ENCODE measurements at regions not wholly inside any gene's neighbourhood (a gene's known extent, or its start where the extent isn't known, plus 50 kb on each side); places are given as distances from the start of the nearest gene placed in this dataset.
"Not testable (repeated sequence)": the region's sequence is repeated elsewhere in the genome, so short reads cannot be mapped to it uniquely, and the experiment has no call there.

DNA sequence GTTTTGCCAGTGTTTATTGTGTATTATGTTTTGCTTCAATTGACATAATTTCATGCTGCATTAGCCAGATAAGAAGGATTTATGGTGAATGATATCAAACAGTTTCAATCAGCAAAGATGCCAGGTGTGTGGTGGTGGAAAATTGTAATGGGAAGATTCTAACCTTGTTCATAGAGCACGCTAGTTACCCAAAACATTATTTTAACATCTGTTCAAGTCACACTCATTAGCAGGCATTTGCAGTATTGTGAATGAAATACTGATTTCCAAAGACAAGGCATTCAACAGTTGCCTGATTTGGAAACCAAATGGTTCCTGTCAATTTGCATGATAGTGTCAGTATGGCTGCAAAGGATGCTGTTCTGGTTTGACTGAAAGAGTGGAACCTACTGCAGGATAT is 129.7 kb downstream of the EPC1 start:
- Histone ChIP-seq H3K27me3 (ENCODE audit: control insufficient read depth, insufficient read depth) (no peaks in the 10 kb centered on the region), H3K9me3 (ENCODE audit: control insufficient read depth, low read length) (no peaks in the 10 kb centered on the region), H3K4me3 (ENCODE audit: low read length) (no peak overlapping the region), H3K27ac (ENCODE audit: low read length) (no peak overlapping the region), H3K4me1 (ENCODE audit: control insufficient read depth, insufficient read depth, low read length) (no peaks in the 10 kb centered on the region)
- WGBS = 75% methylated on average over 1 of the region's 1 CpG
- DNase-seq = no peak
- intact Hi-C loops (cut with DNase I) = no loop called here
- no peak for ATAC-seq

DNA sequence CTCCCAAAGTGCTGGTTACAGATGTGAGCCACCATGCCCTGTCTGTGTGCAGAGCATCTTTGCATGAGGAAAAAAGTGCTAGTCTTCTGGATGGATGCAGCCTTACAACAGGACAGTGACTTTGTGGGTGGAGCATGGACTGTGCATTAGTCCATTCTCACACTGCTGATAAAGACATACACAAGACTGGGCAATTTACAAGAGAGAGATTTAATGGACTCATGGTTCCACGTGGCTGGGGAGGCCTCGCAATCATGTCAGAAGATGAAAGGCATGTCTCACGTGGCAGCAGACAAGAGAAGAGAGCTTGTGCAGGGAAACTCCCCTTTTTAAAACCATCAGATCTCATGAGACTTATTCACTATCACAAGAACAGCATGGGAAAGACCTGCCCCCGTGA is 133.1 kb downstream of the EPC1 start:
- DNase-seq; H3K27me3 ChIP-seq (ENCODE audit: control insufficient read depth, insufficient read depth); H3K4me3 ChIP-seq (ENCODE audit: low read length); intact Hi-C loops (cut with DNase I); H3K9me3 ChIP-seq (ENCODE audit: control insufficient read depth, low read length); H3K4me1 ChIP-seq (ENCODE audit: control insufficient read depth, insufficient read depth, low read length); ATAC-seq; H3K27ac ChIP-seq (ENCODE audit: low read length): not testable (repeated sequence)
- WGBS = 43% methylated on average over 4 of the region's 4 CpGs

DNA sequence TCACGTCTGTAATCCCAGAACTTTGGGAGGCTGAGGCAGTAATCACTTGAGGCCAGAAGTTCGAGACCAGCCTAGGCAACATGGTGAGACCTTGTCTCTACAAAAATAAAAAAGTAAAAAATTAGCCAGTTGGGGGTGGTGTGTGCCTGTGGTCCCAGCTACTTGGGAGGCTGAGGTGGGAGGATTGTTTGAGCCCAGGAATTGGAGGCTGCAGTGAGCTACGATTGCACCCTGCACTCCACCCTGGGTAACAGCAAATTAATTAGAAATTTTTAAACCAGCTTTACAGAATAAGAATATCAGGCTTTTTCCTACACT is 136.0 kb downstream of the EPC1 start:
- 64% methylated on average over 3 of the region's 3 CpGs for WGBS
- ATAC-seq = no peak
- no peaks in the 10 kb centered on the region for H3K9me3 ChIP-seq (ENCODE audit: control insufficient read depth, low read length)
- no peak overlapping the region for H3K27ac ChIP-seq (ENCODE audit: low read length)
- no peaks in the 10 kb centered on the region for H3K4me1 ChIP-seq (ENCODE audit: control insufficient read depth, insufficient read depth, low read length)
- H3K4me3 ChIP-seq (ENCODE audit: low read length) = no peak overlapping the region
- H3K27me3 ChIP-seq (ENCODE audit: control insufficient read depth, insufficient read depth) = no peaks in the 10 kb centered on the region
- DNase-seq = no peak
- intact Hi-C loops (cut with DNase I) = no loop called here

DNA sequence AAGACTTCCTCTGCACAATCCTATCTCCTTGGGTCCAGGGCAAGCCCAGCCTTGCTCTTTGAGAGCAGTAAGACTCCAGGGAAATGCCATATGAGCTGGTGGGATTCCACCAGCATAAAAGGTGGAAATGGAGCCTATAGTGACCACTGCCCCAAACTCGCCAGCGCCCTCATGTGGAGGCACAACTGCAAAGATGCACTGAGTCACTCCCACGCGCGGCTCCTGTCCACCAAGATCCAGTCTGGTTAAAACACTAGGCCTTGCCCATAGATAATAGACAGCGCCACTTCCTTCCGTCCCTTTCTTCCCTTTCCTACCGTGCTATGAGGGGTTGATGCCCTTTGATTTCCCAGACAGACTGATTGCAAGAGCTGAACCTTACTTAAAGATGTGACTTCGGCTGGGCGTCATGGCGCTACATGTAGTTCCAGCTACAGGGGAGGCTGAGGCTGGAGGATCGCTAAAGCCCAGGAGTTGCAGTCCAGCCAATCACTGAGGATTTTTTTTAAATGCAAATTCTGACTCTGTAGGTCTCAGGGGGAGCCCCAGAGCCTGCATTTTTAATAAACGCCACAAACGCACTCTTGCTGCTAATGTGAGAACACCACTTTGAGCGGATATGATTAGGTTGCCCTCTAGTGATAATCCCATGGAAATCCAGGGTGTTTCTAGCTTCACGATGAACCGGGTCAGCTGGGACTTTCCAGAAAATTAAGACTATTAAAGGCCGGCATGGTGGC is 136.5 kb downstream of the EPC1 start:
- no peaks in the 10 kb centered on the region for H3K4me1 ChIP-seq (ENCODE audit: control insufficient read depth, insufficient read depth, low read length)
- intact Hi-C loops (cut with DNase I) = no loop called here
- 62% methylated on average over 18 of the region's 18 CpGs for WGBS
- no peaks in the 10 kb centered on the region for H3K27me3 ChIP-seq (ENCODE audit: control insufficient read depth, insufficient read depth)
- no peak overlapping the region for H3K4me3 ChIP-seq (ENCODE audit: low read length)
- no peaks in the 10 kb centered on the region for H3K9me3 ChIP-seq (ENCODE audit: control insufficient read depth, low read length)
- ATAC-seq (peak; percentile 61), DNase-seq (peak in 1 of 3 donors; percentile 19)
- no peak overlapping the region for H3K27ac ChIP-seq (ENCODE audit: low read length)

DNA sequence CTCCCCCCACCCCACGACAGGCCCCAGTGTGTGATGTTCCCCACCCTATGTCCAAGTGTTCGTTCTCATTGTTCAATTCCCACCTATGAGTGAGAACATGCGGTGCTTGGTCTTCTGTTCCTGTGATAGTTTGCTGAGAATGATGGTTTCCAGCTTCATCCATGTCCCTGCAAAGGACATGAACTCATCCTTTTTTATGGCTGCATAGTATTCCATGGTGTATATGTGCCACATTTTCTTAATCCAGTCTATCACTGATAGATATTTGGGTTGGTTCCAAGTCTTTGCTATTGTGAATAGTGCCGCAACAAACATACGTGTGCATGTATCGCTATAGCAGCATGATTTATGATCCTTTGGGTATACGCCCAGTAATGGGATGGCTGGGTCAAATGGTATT is 139.0 kb downstream of the EPC1 start:
- ATAC-seq; intact Hi-C loops (cut with DNase I): not testable (repeated sequence)
- 88% methylated on average over 7 of the region's 7 CpGs for WGBS

DNA sequence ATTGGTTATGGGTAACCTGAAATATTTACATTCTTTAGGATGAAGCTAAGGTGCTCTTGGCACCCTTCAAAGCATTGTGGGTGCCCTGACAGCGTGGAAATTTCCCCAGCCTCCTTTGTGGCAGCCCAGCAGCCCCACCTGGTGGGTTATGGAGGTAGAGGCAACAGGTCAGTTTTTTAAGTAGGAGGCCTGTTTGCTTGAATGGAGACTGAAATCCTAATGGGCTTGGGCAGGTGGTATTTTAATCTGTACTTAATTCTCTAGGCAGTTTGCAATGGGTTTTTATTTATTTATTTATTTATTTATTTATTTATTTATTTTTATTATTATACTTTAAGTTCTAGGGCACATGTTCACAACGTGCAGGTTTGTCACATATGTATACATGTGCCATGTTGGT is 139.4 kb downstream of the EPC1 start:
- Histone ChIP-seq H3K4me1 (ENCODE audit: control insufficient read depth, insufficient read depth, low read length) (no peaks in the 10 kb centered on the region), H3K9me3 (ENCODE audit: control insufficient read depth, low read length) (no peaks in the 10 kb centered on the region), H3K27me3 (ENCODE audit: control insufficient read depth, insufficient read depth) (no peaks in the 10 kb centered on the region), H3K27ac (ENCODE audit: low read length) (no peak overlapping the region), H3K4me3 (ENCODE audit: low read length) (no peak overlapping the region)
- 59% methylated on average over 2 of the region's 2 CpGs for WGBS
- DNase-seq (peak in 2 of 3 donors; percentile 39 to 63), ATAC-seq (peak in 1 of 2 donors; percentile 50)
- intact Hi-C loops (cut with DNase I) = no loop called here

More for the DNA sequence above, 139.0 kb downstream of the EPC1 start:
- not testable (repeated sequence) for DNase-seq; H3K4me1 ChIP-seq (ENCODE audit: control insufficient read depth, insufficient read depth, low read length); H3K9me3 ChIP-seq (ENCODE audit: control insufficient read depth, low read length); H3K27ac ChIP-seq (ENCODE audit: low read length); H3K27me3 ChIP-seq (ENCODE audit: control insufficient read depth, insufficient read depth); H3K4me3 ChIP-seq (ENCODE audit: low read length)

DNA sequence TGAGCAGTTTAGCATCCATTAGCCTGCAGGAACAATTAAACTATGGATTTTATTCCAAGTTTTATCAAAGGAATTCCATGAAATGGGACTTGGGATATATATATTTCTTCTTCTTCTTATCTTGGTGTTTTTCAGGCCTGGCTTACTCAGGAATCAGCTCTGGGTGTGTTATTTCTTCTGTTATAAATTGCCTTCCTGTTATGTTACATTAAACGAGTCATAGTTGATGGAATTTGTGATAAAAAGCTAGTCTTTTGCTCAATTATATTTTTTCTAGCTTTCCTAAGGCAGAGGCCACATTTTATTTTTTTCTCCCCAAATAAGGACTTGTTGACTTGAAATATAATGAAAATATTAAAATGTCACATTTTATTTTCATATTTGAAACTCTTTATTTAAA is 141.3 kb downstream of the EPC1 start:
- Histone ChIP-seq H3K4me3 (ENCODE audit: low read length) (no peak overlapping the region), H3K27me3 (ENCODE audit: control insufficient read depth, insufficient read depth) (no peaks in the 10 kb centered on the region), H3K9me3 (ENCODE audit: control insufficient read depth, low read length) (no peaks in the 10 kb centered on the region), H3K27ac (ENCODE audit: low read length) (no peak overlapping the region), H3K4me1 (ENCODE audit: control insufficient read depth, insufficient read depth, low read length) (no peaks in the 10 kb centered on the region)
- intact Hi-C loops (cut with DNase I) = no loop called here
- ATAC-seq = no peak
- no peak for DNase-seq
- WGBS = 14% methylated on average over 1 of the region's 1 CpG

DNA sequence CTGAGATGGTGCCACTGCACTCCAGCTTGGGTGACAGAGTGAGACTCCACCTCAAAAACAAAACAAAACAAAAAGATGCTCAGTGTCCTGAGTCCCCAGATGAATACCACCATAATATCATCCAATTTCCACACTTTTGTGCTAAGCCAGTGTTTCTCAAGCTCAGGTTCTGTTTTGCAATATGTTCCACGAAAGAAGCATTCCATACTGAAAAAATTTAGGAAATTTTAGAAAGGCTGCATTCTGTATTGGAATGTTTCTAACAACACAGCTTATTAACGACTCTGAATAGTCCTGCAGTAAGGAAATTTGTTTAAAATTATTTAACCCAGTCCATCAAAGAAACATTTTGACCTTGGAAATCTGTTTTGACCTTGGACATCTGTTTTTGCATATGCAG is 142.4 kb downstream of the EPC1 start:
- DNase-seq (no peak), ATAC-seq (no peak)
- H3K27ac ChIP-seq (ENCODE audit: low read length) = no peak overlapping the region
- H3K9me3 ChIP-seq (ENCODE audit: control insufficient read depth, low read length) = no peaks in the 10 kb centered on the region
- 82% methylated on average over 2 of the region's 2 CpGs for WGBS
- no peaks in the 10 kb centered on the region for H3K4me1 ChIP-seq (ENCODE audit: control insufficient read depth, insufficient read depth, low read length)
- H3K27me3 ChIP-seq (ENCODE audit: control insufficient read depth, insufficient read depth) = no peaks in the 10 kb centered on the region
- H3K4me3 ChIP-seq (ENCODE audit: low read length) = no peak overlapping the region
- intact Hi-C loops (cut with DNase I) = no loop called here

DNA sequence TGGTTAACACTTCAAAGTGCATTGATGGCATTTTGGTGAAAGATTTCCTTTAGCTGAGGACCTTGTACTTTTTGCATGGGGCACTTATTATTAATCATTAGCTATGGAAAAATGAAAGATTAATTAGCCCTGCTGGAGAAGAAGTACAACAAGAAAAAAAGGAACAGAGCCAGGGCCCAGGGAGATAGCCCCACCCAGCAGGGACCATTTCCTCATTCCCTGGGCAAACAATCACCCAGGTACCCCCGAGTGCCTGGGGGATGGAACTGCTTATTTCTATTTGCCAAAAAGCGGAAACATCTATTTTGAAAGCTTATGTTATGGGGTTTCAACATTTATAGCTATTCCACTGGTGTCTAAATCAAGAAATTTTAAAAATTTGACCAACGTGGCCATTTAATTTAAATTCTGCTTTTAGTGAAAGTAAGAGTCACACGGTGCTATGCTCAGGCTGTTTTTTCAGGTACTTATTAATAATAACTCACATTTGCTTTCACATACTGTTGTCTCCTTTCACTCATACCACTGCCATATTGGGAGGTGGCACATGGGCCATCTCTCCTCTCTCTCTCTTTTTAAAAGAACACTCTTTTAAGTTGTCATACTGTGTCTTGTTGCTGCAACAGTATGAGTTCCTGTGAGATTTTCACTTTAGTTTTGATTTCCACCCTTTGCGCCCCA is 143.6 kb upstream of the KIF5B start:
- intact Hi-C loops (cut with DNase I) = loop anchor here in 1 of 4 donors (10.0 kb wide), 1 partner anchor 165 kb away; no protein-coding TSS in a partner anchor
- peak in 1 of 3 donors; percentile 56 for DNase-seq
- Histone ChIP-seq H3K4me3 (ENCODE audit: low read length) (no peak overlapping the region), H3K4me1 (ENCODE audit: control insufficient read depth, insufficient read depth, low read length) (no peaks in the 10 kb centered on the region), H3K27me3 (ENCODE audit: control insufficient read depth, insufficient read depth) (no peaks in the 10 kb centered on the region), H3K9me3 (ENCODE audit: control insufficient read depth, low read length) (no peaks in the 10 kb centered on the region), H3K27ac (ENCODE audit: low read length) (no peak overlapping the region)
- no peak for ATAC-seq
- 71% methylated on average over 5 of the region's 5 CpGs for WGBS

DNA sequence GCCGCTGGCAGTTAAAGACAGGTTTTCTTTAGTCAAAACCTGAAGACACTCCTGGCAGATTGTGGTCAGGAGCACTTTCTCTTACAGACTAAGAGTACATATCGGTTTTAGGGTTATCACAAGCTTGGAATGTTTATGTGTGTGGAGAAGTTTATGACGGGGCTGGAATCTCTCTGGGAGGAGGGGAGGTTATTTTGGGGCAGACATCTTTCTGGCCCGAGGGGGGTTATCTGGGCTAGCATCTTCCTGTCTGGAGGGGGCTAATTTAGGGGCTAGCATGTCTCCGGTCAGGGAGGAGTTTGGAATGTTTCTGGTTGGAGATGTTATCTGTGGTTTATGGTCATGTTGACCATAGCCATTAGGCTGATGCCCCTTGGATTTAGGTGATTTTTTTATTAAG is 141.2 kb upstream of the KIF5B start:
- Histone ChIP-seq H3K4me3 (ENCODE audit: low read length) (no peak overlapping the region), H3K27ac (ENCODE audit: low read length) (no peak overlapping the region), H3K27me3 (ENCODE audit: control insufficient read depth, insufficient read depth) (no peaks in the 10 kb centered on the region), H3K9me3 (ENCODE audit: control insufficient read depth, low read length) (no peaks in the 10 kb centered on the region), H3K4me1 (ENCODE audit: control insufficient read depth, insufficient read depth, low read length) (no peaks in the 10 kb centered on the region)
- ATAC-seq (no peak), DNase-seq (no peak)
- 42% methylated on average over 5 of the region's 5 CpGs for WGBS
- intact Hi-C loops (cut with DNase I) = loop anchor here in 1 of 4 donors (10.0 kb wide), 1 partner anchor 167 kb away; no protein-coding TSS in a partner anchor

DNA sequence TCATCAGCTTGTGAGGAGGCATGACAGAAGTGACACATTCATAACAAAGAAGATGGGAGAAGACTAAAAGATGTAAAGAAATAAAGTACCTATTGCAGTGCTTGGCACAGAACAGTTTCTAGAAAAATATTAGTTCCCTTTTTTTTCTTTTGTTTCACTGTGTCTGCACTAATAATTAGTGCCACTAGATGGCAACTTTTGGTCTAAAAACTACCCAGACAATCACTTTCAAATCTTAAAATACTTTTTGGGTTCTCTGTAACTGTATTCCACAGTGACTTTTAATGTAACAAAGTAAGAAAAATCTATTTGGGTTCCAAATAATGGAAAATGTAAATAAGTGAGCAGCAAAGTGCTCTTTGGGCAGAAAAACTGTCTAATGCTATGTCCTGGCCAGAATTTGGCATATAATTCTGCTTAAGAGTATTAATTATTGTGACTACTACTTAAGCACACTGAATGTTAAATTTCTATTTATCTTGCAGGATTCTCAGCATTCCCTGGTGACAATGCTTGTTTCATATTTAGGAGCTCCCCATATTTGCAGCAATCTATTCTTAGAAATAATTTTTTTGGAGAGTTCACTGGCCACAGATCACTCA is 134.8 kb upstream of the KIF5B start:
- intact Hi-C loops (cut with DNase I) = loop anchor here in 2 of 4 donors (5.0 to 10.0 kb wide), 2 partner anchors 174 to 176 kb away; no protein-coding TSS in a partner anchor
- Histone ChIP-seq H3K9me3 (ENCODE audit: control insufficient read depth, low read length) (no peaks in the 10 kb centered on the region), H3K27me3 (ENCODE audit: control insufficient read depth, insufficient read depth) (no peaks in the 10 kb centered on the region), H3K27ac (ENCODE audit: low read length) (no peak overlapping the region), H3K4me3 (ENCODE audit: low read length) (no peak overlapping the region), H3K4me1 (ENCODE audit: control insufficient read depth, insufficient read depth, low read length) (no peaks in the 10 kb centered on the region)
- DNase-seq (no peak), ATAC-seq (no peak)
